Testis (tissue), 2 donors: ENCODE measurements at regions not wholly inside any gene's neighbourhood (a gene's known extent, or its start where the extent isn't known, plus 50 kb on each side); places are given as distances from the start of the nearest gene placed in this dataset.

Source experiments
- CTCF ChIP-seq, 3 experiments: fragments of 450-650 bp in 2 of 3; fragments of 200-600 bp in 1 of 3; sonication (generic) in 1 of 3; IDR thresholded peaks; one replicate each; pipeline ENCODE4 v1.5.1; 2016 to 2019; ENCODE audit warnings: antibody characterized with exemption in 3 of 3, mild to moderate bottlenecking in 2 of 3, moderate library complexity in 1 of 3
- POLR2A ChIP-seq: fragments of 450-650 bp; IDR thresholded peaks from one replicate; pipeline ENCODE4 v1.6.1; 2017; ENCODE audit warnings: antibody characterized with exemption, mild to moderate bottlenecking, moderate library complexity

- TF ChIP-seq CTCF (IDR thresholded peaks at IDR 0.05) (no peak), POLR2A (no peak)
Observed at GRCh38 chr5:104050436-104050835, 487.8 kb upstream of the NUDT12 start.
